IgD-negative memory B cell (primary cell): ENCODE measurements at regions not wholly inside any gene's neighbourhood (a gene's known extent, or its start where the extent isn't known, plus 50 kb on each side); places are given as distances from the start of the nearest gene placed in this dataset.
"Not testable (repeated sequence)": the region's sequence is repeated elsewhere in the genome, so short reads cannot be mapped to it uniquely, and the experiment has no call there.

ENCODE experiments used
- H3K27ac Mint-ChIP-seq, 3 donors: one replicate each; pipeline ENCODE4 v1.8.0; 2020 to 2022; ENCODE audit warnings: mild to moderate bottlenecking in 3 of 3, mixed read lengths in 3 of 3, moderate library complexity in 1 of 3
- H3K27me3 Mint-ChIP-seq: one replicate; pipeline ENCODE4 v1.8.0; 2021; ENCODE audit warnings: mixed read lengths
- H3K36me3 Mint-ChIP-seq: one replicate; pipeline ENCODE4 v1.8.0; 2020; ENCODE audit warnings: mild to moderate bottlenecking, mixed read lengths
- H3K4me1 Mint-ChIP-seq, 3 donors: one replicate each; pipeline ENCODE4 v1.8.0; 2020 to 2022; ENCODE audit warnings: mixed read lengths in 3 of 3, mild to moderate bottlenecking in 1 of 3
- H3K4me3 Mint-ChIP-seq, 4 donors: one replicate each; pipeline ENCODE4 v1.8.0; 2020 to 2022; ENCODE audit warnings: mild to moderate bottlenecking in 4 of 4, mixed read lengths in 4 of 4, moderate library complexity in 3 of 4
- H3K9me3 Mint-ChIP-seq, 3 donors: one replicate each; pipeline ENCODE4 v1.8.0; 2020 to 2021; ENCODE audit warnings: mixed read lengths in 3 of 3, mild to moderate bottlenecking in 1 of 3

DNA sequence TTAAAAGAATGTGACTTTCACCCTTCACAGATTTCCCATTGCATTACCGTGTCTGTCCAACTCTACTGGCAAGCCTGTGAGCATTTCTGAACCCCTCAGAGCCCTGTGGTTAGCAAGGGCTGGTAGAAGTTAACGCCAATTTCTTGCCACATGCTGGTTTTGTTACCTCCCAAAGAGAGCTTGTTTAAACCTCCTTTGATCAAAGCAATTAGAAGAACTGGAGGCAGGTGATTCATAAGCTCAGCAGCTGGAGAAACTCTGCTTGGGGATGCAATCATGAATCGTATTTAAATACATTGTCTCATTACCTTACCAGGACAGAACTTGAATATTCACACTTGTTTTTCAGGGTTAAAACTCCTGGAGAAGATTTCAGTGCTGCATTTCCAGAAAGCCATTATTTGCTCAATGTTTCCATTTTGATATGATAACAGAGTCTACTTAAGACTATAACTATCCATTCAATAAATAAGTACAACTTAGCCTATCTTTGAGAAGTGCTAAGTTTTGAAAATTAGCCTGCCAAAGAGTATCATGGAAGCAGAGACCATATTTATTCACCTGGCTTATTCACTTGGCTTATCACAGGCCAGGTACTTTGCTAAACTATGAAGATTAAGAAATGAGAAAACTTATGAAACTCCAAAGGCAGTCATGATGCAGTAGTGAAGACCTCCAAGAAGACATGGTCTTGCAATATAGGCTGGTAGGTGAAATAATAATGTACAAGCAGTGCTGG is 292.8 kb downstream of the INSIG2 start:
- H3K4me3 Mint-ChIP-seq = no peak overlapping the region
- H3K9me3 Mint-ChIP-seq = peaks cover 0 to 8% (median 2%) of the 10 kb centered on the region in 3 donors
- no peaks in the 10 kb centered on the region for H3K36me3 Mint-ChIP-seq
- no peak overlapping the region for H3K27ac Mint-ChIP-seq
- H3K4me1 Mint-ChIP-seq = no peaks in the 10 kb centered on the region
- H3K27me3 Mint-ChIP-seq = peaks cover 4% of the 10 kb centered on the region

DNA sequence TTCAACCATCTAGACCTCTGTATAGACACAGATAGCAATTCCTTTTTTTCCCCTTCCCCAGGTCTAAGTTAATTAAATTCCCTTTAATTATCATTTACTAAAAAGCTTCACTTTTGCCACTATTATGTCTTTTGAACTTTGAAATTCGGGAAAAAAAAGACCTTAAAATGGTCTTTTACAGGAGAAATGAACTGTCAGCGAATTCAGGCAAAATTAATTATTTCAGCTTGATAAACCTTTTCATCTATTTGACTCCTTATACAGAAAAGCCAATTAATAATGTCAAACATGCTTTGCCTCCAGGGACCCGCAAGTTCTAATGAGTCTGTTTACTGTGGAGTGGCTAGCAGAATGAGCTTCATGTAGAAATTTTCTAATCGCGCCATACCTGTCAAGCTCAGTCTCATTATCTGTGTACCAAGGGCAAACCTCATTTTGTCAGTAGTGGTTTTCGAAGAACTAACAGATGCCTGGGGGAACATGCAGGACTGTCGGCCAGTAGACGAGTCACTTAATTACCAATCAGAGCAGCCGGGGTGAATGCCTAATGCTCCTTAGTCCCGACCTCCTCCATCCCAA is 287.7 kb downstream of the INSIG2 start:
- H3K9me3 Mint-ChIP-seq = no peaks in the 10 kb centered on the region
- H3K36me3 Mint-ChIP-seq = no peaks in the 10 kb centered on the region
- no peaks in the 10 kb centered on the region for H3K4me1 Mint-ChIP-seq
- no peak overlapping the region for H3K27ac Mint-ChIP-seq
- H3K4me3 Mint-ChIP-seq = no peak overlapping the region
- H3K27me3 Mint-ChIP-seq = peaks cover 2% of the 10 kb centered on the region

DNA sequence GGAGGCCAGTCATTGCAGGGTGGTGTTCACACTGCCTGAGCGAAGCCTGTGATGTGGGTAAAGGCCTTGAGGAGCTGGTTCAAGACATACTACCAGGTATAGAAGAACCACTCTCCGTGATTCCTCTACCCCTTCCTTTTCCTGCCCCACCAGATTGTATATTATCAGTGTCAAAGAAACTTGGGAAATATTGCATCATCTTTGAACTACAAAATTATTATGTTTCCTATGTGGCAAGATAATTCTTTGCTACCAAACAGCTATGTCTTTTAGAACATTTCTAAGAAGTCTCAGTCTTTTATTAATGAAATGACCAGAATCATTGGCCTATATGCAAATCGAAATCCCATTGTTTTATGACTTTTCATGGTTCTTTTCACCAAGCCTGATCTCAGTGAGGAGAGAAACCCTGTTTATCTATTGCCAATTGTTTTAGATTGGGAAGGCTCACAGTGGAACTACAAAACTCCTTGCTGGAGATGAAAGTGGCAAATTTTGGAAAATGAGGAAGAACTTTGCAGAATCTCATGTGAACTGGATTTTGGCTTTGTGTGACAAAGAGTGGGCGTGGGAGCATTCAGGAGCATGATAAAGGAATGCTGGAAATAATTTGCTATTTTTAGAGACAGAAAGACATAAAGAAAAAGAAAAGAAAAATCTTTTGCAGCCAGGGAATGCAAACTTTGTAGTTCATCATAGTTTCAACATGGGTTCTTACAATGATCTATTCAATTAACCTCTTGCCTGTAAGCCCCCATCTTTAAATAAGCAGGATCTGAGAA is 286.9 kb downstream of the INSIG2 start:
- Mint-ChIP-seq H3K27me3 (peaks cover 2% of the 10 kb centered on the region), H3K4me1 (no peaks in the 10 kb centered on the region), H3K36me3 (no peaks in the 10 kb centered on the region), H3K9me3 (no peaks in the 10 kb centered on the region), H3K4me3 (no peak overlapping the region), H3K27ac (no peak overlapping the region)

DNA sequence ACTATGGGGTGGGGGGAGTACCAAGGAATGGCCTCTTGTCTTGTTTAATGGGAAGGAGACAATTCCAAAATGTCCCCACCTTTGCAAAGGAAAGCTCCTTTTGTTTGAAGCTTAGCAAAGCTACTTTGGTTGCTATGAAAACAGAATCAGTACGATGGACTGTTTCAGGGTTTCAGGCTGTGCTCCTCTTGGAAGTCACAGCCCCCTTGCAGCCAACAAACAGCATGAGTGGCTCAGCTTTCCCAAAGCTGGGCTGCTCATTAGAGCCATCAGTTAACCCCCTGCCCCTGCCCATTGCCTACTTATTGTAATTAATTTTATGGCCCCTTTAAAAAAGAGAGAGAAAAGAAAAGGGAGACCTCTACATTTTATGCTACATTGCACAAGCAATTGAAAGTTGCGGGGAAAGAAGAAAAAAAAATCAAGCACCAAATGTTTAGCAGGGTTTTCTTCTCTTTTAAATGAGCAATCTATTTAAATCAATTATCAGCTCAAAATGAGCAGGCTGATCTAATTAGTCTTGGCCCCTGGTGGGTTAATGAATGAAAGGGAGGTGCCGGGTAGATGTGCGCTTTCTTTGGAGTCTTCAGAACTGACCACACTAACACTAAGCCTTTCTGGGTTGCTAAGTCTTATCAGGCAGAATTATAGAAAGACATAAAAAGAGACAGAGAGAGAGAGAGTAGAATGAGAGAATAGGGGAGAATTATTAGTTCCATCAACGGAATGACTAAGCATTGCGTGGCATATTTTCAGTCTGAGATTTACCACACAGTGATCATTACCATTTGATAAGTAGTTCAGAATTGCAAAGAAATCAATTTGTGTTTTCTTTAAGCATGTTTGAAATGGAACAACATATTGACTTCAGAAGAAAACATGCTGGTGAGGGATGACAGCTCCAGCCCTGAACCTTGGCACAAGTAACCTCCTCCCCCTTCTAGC is 284.9 kb downstream of the INSIG2 start:
- Mint-ChIP-seq H3K9me3 (no peaks in the 10 kb centered on the region), H3K36me3 (no peaks in the 10 kb centered on the region), H3K27me3 (peaks cover 4% of the 10 kb centered on the region), H3K27ac (no peak overlapping the region), H3K4me3 (peak overlapping the region in 1 of 4 donors; percentile 32), H3K4me1 (no peaks in the 10 kb centered on the region)

DNA sequence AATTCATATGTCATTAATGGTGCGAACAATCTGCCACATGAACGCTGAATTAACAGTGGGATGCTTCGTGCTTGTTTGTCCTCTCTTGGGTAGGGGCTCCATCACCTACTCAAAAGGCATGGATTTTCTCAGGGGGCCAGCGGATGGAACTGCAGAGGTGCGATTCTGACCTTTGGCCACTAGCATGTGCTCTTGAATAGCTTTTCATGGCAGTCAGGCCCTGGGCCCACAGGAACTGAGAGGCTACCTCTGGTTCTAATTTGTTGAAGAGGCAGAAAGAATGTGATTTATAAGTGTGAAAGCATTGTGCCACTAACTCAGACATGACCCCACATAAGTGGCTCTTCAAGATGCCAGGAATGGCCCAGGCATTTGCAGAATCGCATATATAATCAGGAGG is 283.2 kb downstream of the INSIG2 start:
- no peaks in the 10 kb centered on the region for H3K9me3 Mint-ChIP-seq
- H3K4me1 Mint-ChIP-seq = no peaks in the 10 kb centered on the region
- H3K27ac Mint-ChIP-seq = no peak overlapping the region
- peaks cover 3% of the 10 kb centered on the region for H3K27me3 Mint-ChIP-seq
- H3K4me3 Mint-ChIP-seq = no peak overlapping the region
- H3K36me3 Mint-ChIP-seq = no peaks in the 10 kb centered on the region

DNA sequence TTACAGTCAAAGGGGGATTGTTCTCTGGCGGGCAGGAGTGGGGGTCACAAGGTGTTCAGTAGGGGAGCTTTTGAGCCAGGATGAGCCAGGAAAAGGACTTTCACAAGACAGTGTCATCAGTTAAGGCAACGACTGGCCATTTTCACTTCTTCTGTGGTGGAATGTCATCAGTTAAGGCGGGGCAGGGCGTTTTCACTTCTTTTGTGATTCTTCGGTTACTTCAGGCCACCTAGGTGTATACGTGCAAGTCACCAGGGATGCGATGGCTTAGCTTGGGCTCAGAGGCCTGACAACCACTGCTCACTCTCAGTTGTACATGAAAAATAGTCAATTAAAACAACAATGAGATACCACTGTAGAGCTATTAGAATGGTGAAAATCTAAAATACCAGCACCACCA is 281.2 kb downstream of the INSIG2 start:
- H3K4me3 Mint-ChIP-seq, H3K27me3 Mint-ChIP-seq, H3K36me3 Mint-ChIP-seq, H3K9me3 Mint-ChIP-seq, H3K4me1 Mint-ChIP-seq, H3K27ac Mint-ChIP-seq: not testable (repeated sequence)

DNA sequence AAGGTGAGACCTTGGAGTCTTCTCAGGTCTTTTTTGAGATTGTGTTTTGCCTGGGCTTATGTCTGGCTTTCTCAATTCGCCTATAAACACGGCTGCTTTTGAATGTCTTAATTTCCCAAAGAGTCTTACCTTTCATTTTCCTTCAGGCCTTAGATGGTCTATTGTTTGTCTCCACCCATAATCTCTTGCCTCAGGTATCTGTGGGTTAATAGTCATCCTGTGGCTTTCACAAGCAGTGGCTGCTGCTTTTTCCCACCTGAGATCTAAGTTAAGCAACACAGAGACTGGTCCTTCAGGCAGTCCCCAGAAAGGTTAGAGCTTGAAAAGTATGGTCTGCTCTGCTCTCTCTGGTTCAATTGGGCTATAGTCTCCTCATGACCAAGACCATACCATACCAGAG is 275.3 kb downstream of the INSIG2 start:
- Mint-ChIP-seq H3K36me3 (no peaks in the 10 kb centered on the region), H3K4me3 (no peak overlapping the region), H3K9me3 (peaks cover 0 to 11% (median 6%) of the 10 kb centered on the region in 3 donors), H3K4me1 (no peaks in the 10 kb centered on the region), H3K27me3 (no peaks in the 10 kb centered on the region), H3K27ac (no peak overlapping the region)

DNA sequence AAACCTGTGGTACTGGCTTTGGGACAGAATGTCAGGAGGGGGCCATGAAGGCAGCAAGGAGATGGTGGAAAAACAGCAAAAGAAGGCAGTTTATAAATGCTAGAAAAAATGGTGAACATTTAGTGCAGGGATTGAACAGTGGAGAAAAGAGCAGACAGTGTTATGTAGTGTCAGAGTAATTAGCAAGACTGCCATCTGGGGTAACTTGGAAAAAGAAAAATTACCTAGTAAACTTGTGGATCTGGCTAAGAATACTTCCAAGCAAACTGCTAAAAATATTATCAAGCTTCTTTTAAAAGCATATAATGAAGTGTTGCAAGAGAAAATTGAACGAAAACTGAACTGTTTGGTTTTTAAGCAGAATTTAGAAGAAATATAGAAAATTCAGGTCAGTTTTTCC is 267.8 kb downstream of the INSIG2 start:
- Mint-ChIP-seq H3K9me3 (peaks cover 2 to 14% (median 13%) of the 10 kb centered on the region in 3 donors), H3K4me3 (no peak overlapping the region), H3K27me3 (peaks cover 3% of the 10 kb centered on the region), H3K4me1 (no peaks in the 10 kb centered on the region), H3K36me3 (no peaks in the 10 kb centered on the region), H3K27ac (no peak overlapping the region)

DNA sequence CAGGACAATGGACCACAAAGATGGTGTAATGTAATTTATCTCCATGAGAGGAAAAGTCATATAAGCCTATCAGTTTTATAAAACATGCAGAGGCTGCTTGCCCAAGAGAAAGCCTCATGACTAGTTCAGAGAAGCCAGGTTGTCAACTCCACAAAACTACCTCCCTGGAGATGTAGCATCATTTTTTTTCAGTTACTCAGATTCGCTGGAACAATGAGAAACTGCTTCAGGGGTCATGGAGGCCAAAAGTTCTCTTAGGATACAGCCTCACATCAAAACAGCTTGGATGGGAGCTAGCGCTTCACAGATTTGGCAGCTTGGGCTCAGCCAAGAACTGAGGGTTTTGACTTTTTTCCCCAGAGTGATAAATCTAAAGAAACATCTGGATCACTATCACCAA is 263.5 kb downstream of the INSIG2 start:
- peaks cover 0 to 6% (median 3%) of the 10 kb centered on the region in 3 donors for H3K9me3 Mint-ChIP-seq
- no peak overlapping the region for H3K27ac Mint-ChIP-seq

DNA sequence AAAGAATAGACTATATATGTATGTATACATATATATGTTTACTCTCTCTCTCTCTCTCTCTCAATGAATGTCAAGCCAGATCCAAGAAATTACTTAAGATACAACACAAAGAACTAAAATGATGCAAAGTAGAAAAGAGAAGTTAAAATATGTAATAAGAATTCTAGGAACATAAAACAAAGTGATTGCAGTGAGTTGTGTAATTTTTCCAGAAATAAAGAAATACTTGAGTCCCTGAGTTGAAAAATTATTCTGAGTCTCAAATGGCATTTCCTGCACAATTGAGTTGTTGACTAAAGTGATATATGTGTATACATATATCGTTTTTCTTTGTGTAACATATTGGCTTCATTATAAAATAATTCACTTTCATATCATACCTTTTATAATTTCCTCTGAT is 262.4 kb downstream of the INSIG2 start:
- Mint-ChIP-seq H3K36me3 (no peaks in the 10 kb centered on the region), H3K9me3 (peaks cover 0 to 4% (median 3%) of the 10 kb centered on the region in 3 donors), H3K4me1 (no peaks in the 10 kb centered on the region), H3K4me3 (no peak overlapping the region), H3K27ac (no peak overlapping the region), H3K27me3 (peaks cover 4% of the 10 kb centered on the region)

More for the DNA sequence above, 263.5 kb downstream of the INSIG2 start:
- H3K36me3 Mint-ChIP-seq = no peaks in the 10 kb centered on the region
- H3K27me3 Mint-ChIP-seq = peaks cover 4% of the 10 kb centered on the region
- H3K4me3 Mint-ChIP-seq = no peak overlapping the region
- no peaks in the 10 kb centered on the region for H3K4me1 Mint-ChIP-seq

DNA sequence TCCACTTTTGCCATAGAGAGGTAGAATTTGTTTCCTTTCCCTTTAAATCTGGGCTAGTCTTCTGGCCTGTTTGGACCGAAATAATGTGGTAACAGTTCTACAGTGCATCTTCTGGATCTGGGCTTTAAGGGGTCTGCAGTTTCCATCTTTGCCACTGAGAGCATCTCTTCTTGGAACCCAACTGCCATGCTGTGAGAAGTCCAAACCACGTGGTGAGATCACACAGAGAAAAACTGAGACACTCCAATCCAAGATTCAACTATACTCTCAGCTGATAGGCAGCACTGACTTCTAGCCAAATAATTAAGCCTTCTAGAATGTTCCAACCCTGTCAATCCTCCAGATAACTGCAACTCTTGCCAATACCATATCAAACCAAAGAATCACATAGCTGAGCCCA is 261.1 kb downstream of the INSIG2 start:
- Mint-ChIP-seq H3K9me3 (peaks cover 0 to 4% (median 3%) of the 10 kb centered on the region in 3 donors), H3K36me3 (no peaks in the 10 kb centered on the region), H3K4me1 (no peaks in the 10 kb centered on the region), H3K27me3 (peaks cover 4% of the 10 kb centered on the region), H3K4me3 (no peak overlapping the region), H3K27ac (no peak overlapping the region)

DNA sequence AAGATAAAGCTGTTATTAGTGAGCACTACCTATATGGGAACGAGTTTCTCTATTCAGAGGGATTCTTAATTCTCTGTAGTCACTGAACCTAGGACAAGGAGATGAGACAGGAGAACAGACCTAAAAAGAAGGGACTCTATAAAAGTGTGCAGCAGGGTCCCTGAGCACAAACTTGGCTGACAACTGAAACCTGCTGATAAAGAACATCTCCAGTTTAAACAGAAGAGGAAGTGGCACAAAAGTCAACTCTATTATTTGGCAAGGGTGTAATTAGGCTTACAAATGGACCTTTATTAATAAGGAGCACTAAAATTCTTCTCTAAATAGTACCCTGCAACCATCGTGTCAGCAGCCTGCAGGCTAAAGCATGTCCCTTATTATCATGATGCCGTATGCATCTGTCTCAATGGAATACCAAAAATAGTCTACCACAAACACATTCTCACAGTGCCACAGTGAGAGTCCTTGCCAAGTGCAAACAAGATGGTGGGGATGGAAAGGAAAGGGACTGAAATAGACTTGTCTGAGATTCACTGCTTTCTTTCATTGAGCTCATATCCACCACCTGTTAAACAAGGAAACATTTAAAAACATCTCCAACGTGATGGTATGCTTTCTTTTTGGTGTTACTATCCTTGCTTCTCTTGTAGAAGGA is 260.2 kb downstream of the INSIG2 start:
- Mint-ChIP-seq H3K27me3 (peaks cover 4% of the 10 kb centered on the region), H3K9me3 (peaks cover 0 to 4% (median 3%) of the 10 kb centered on the region in 3 donors), H3K4me1 (no peaks in the 10 kb centered on the region), H3K36me3 (no peaks in the 10 kb centered on the region), H3K4me3 (no peak overlapping the region), H3K27ac (no peak overlapping the region)

DNA sequence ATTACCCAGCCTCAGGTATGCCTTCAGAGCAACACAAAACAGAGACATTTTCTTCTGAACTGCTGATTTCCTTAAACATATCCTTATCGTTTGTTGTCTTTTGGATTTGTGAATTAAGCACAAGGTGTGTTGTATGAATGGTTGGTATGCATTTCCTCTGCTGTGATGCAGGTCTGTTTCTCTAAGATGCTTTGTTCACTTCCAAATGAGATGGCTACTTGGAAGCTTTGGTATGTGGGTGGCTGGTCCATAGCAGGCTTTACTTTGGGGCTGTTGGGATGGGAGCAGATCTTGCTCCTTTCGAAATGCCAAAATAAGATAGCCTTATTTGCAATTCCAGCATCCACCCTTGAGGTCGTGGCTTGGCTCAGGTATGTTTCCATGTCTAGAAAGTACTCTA is 257.2 kb downstream of the INSIG2 start:
- no peaks in the 10 kb centered on the region for H3K4me1 Mint-ChIP-seq
- H3K9me3 Mint-ChIP-seq = peaks cover 0 to 6% (median 5%) of the 10 kb centered on the region in 3 donors
- no peak overlapping the region for H3K27ac Mint-ChIP-seq
- H3K36me3 Mint-ChIP-seq = no peaks in the 10 kb centered on the region
- H3K4me3 Mint-ChIP-seq = no peak overlapping the region
- H3K27me3 Mint-ChIP-seq = no peaks in the 10 kb centered on the region

DNA sequence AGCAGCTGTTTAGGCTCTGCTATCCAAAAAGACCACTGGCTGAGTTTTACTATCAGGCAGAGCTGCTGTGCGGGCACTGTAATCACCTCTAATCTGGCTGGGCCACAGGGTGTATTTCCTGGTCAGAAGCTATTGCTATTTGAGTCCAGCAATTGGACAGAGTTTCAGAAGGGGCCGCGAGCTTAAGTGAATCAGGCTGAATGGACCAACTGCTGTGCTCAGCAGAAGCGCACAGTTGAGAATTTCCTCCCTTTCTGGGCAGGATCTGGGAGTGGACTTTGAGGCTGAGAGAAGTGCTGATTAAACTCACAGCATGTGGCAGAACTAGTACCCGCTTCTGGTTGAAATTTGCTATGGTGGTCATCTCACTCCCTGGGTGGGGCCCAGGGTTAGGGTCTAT is 251.8 kb downstream of the INSIG2 start:
- no peak overlapping the region for H3K4me3 Mint-ChIP-seq

More for the DNA sequence above, 251.8 kb downstream of the INSIG2 start:
- Mint-ChIP-seq H3K4me1 (no peaks in the 10 kb centered on the region), H3K27me3 (no peaks in the 10 kb centered on the region), H3K36me3 (no peaks in the 10 kb centered on the region), H3K9me3 (peaks cover 4 to 13% (median 9%) of the 10 kb centered on the region in 3 donors), H3K27ac (no peak overlapping the region)
